GM18517 (cell line): ENCODE measurements at regions not wholly inside any gene's neighbourhood (a gene's known extent, or its start where the extent isn't known, plus 50 kb on each side); places are given as distances from the start of the nearest gene placed in this dataset.
A peak's percentile ranks its signal among the peaks of the same experiment; 100 is the strongest.

ENCODE experiments used
- ATAC-seq: cut with Tn5 transposase; IDR thresholded peaks from one replicate; pipeline ENCODE4 v1.9.1; 2021; ENCODE audit warnings: mild to moderate bottlenecking, moderate library complexity; ENCODE audit not compliant: unreplicated experiment

DNA sequence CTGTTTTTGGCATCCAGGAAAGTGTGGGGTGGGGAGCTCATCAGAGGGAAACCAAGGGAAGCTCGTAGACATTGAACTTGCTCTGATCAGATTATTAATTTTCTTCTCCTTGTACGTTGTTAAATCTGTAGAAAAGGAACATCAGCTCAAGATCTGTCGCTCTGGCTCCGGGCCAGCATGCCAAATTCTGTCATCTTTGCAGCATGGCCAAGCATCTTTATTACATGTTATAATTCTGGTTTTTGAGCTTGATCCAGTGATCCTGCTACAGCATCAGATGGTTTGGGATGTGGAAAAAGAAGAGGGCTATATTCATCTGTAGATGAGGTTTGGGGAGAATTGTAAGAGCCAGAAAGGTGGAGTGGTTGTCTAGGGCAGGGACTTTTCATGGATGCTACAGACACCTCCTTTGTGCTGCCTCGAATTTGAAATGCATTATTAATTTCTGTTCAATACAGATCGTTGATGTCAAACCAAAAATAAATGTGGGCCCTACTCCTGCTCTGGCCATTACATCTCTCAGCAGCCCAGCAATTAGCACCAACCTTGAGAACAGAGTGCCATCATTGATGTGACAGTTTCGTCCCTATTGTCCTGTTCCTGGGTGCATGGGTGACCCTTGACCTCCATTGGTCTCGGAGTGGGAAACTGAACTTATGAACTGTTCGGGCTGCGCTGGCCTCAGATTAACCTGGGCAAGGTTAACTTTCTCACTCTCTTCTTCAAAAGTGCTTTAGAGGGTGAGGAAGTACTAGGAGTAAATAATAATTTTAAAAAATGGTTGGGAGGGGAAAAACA is 250.8 kb downstream of the SOX4 start:
- no peak for ATAC-seq

DNA sequence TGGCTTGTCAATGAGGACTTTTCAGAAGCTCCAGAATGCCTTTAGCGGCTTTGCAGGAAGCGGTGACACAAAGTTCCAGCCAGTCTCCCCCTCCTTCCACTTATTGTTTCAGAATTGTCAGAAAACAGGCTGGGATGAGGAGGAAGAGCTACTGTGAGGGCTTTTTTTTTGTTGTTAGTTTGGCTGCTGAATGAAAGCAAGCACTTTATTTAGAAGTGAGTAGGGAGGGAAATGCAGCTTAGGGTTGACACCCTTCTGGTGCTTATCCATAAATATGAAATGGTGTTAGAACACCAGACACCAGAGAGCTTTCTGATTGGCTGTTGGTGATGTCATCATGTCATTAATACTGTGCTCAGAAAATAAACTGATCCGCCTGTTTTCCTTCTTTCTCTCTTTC is 251.5 kb downstream of the SOX4 start:
- no peak for ATAC-seq

DNA sequence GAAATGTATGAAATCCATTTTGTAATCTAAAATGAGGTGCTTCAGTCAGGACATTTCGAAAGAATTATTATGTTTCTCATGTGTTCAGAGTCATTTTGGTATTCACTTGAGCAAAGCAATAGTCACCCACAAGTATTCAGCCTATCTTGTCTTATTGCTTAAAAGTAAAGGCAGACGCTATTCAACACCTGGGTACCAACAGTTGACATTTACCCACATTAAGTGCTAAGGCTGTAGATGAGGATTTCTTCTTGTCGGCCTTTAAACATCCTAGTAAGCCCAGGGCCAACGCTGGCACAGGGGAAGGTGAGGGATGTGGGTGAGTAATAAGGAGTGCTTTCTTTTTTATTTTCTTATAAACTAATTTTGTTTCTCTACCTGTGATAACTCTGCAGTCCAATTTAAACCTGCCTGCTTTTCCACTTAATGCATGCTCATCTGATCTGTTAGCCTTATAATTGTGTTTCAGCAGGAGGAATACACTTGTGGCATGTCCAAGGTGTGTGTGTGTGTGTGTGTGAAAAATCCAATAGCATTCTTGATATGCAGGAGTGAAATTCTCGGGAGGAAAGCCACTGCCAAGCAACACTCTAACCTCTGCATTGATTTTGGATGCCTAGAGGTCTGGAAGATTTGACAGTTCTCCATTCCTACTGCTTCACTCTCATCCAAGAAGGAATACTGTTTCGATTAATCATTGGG is 252.0 kb downstream of the SOX4 start:
- no peak for ATAC-seq

DNA sequence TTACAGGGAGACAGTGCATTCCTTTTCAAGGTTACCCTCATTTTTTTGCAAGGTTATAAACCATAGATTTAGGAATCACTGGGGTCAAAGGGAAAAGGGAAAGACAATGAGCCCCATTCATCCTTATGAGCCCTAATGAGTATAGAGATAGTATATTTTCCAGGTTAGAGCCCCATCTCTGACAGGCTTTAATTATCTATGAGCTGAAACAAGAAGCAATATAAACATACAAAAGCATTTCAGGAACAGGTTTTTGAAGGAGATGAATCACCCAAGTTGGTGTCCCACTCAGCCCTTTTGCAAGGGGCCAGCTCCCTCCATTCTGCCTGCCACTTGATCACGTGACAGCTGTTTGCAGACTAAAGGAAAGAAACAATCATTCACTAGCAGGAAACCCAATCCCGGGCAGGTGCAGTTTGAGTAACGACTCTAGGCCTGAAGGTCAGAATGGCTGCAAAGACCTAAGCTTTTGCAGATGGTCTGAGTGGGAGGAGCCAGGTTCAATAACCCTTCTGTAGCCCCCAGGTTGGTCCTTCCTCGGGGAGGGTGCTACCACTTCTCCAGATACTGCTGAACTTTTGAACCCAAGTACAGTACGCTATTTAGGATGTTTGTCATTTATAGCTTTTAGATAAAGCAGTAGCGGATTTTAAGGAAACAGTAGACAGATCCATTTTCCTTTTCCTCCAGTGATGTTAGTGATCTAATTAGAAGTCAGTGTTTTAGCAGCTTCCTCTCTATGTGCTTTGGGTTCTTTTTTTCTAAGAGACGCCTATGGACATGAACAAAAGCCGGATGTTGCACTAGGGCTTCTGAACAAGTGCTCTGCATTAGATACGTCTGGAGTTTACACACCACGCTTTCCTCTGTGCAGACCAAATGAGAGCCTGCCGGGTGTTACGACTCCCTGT is 253.2 kb downstream of the SOX4 start:
- peak; percentile 73 for ATAC-seq

DNA sequence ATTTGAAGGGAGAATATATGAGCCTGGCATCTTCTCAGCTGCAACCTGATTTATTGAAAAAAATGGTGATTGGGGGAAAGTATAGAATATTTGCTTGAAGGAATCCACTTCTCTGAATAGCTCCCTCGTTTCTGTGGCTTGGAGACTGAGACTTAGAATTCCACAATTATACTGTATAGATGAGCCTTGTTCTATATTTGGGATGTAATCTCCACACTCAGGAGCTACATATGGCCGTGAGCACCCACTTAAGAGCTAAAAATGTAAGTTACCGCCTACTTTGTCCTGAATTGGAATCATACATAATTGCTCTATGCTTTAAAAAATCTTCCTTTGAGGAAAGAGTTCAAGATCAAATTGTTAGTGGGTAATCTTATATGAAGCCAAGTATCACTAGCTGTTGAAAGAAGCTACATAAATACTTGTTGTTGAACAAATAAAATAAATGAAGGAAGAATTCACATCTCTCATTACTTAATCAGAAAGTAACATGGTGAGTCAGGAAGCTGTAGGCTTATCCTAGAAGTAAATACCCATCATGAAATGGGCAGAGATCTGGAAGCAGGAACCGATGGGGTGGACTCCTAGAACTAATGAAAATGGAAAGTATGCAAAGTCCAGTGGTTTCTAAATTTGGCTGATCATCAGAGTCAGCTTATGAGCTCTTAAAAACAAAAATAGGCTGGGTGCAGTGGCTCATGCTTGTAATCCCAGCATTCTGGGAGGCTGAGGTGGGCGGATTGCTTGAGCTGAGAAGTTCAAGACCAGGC is 254.3 kb downstream of the SOX4 start:
- ATAC-seq, result no peak

DNA sequence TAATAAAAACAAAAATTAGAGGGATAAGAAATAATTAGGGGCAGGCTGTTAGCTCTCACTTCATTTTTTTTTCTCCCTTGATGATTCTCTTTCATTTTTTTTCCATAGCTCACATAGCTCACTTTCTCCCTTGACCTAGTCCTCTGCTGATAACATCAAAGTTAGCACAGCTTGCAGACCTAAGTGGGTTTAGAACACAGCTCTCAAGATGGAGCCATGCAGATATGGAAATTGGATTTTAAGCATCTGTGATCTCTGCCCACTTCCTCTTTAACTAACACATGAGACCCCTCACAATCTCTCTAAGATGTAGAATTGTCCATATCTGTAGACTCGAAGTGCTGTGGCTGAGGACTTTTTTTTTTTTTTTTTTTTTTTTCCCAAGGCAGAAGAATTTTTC is 257.1 kb downstream of the SOX4 start:
- ATAC-seq, result no peak

DNA sequence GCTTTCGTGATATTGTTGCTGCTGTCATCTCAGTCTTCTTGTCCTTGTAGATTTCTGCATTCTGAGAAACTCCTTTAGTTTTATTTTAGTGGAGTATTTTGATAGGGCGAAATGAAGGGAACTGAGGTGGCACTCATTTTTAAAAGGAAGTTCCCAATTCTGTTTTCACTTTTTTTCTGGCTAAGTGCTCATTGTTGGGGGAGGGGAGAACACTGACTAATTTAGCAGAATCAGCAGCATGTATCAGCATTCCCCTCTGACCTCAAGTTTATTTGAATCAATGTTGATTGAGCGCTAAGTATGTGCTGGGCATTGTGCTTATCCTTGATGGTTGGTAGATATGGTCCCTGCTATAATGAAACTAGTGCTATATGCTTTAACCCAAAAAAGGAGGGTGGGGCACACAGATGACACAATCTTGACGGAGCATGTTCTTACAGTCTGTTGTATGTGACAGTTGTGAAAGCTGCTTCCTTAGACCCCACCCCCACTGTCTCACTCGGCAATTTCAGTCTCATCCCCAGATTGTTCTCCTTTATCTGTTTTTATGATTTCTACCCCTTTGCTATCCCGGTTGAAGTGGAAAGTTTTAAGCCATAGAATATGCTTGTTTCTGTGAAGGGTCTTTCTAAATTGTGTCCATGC is 262.4 kb downstream of the SOX4 start:
- no peak for ATAC-seq

DNA sequence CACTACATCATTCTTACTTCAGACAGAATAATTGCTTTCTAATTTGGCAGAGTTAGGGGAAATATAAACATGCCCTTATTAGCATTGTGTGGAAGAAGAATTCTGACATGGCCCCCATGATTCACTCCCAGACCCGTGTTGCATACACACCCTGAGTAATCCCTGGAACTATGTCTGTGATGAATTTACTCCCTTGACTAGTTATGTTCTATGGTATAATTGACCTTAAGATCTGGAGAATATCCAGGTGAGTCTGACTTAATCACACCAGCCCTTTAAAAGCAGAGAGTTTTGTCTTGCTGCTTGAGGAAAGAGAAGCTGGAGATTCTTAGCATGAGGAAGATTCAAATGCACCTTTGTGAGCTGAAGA is 262.9 kb downstream of the SOX4 start:
- ATAC-seq, result no peak

DNA sequence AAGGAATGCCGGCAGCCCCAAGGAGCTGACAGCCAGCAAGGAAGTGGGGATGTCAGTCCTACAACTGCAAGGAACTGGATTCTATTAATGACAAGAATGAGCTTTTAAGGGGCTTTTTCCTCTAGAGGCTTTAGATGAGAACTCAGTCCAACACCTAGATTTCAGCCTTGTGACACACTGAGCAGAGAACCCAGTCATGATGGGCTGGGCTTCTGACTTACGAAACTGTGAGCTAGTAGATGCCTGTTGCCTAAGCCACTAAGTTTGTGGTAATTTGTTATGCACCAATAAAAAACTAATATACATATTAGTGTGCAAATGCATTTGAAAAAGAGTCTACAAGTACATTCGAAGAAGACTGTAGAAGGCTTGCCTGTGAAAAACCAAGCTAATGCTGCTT is 263.3 kb downstream of the SOX4 start:
- ATAC-seq, result no peak

DNA sequence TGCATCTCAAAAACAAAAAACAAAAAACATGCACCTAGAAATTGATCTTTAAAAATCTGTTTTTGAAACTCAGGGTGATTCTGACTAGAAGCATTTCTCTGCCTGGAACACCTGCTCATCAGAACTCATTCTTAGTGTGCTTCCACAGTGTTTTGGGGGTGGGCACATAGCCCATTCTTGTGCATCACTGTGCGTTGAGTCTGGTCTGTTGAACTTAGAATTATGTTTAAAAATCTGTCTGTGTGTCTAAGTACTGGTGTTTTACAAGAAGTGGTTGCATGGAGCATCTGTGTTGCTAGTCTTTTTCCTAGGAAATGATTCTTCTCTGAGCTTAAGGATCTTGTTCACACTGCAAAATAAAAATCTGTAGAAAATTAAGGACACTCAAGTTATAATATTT is 264.5 kb downstream of the SOX4 start:
- no peak for ATAC-seq

DNA sequence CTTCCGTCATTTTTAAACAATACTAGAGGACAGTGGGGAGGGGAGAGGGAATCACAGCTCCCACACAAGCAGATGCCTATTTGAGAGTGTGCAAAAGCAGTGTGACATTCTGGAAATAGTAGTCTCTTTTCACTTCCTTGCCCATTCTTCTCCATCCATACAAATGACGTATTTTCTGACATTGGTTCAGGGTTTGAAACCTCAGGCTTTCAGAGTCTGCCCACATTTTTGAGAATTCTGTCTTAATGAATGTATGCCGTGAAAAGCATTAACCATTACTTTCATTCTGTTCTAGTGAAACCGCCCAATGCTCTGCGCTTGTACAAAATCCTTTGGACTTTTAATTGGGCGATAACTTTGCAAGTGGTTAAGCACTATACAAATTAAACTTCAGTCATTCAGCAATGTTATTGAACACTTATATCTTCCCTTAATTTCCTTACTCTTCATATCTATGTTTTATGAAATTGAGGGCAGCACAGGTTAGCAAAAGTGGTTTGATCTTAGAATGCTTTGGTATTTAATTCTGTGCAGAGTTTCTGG is 265.7 kb downstream of the SOX4 start:
- ATAC-seq, result no peak

DNA sequence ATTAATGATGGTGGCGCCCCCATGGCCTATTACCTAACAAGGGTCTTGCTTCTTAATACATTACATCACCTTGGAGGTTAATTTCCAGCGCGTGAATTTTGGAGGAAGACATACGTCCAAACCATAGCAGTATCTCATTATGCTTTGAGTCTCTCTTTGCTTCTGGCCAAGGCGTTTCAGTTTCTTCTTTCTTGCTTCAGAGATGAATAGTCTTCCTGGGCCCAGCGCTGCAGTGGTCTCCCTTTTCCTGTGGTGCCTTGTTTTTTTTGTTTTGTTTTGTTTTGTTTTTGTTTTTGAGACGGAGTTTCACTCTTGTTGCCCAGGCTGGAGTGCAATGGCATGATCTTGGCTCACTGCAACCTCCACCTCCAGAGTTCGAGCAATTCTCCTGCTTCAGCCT is 268.4 kb downstream of the SOX4 start:
- no peak for ATAC-seq

DNA sequence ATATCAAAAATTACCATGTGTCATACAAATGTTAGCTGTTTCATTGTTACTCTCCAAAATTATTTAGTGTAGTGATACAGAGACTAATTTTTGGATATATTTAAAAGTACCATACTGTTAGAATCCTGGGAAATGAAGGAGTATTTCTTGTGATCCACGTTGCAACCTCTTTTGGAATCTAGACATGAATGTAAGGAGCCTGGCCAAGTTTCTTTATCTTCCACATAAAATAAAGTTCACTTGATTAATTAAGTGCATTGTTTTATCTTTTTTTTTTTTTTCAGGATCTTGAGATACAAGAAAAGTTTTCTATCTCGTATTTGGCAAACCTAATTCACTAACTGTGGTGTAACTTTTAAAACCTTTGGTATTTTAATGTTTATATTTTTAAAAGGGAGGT is 270.7 kb downstream of the SOX4 start:
- no peak for ATAC-seq

DNA sequence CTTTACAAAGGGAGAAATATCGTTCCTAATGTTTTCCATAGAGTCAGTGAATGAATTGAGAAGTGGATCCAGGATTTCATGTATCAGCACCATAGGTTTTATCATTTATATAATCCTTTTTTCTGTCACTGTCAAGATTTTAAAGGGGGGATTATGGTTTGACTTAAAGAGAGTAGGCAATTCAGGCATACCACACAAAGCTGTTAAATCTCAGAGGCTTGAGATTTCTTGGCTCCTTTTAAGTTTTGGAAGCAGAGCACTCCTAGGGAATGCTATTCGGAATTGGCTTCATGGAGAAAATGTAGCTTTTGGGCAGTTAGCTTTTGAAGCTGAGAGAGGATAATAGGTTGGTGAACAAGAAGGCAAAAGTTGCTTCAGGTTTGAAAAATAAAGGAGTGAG is 274.7 kb downstream of the SOX4 start:
- ATAC-seq, result no peak

DNA sequence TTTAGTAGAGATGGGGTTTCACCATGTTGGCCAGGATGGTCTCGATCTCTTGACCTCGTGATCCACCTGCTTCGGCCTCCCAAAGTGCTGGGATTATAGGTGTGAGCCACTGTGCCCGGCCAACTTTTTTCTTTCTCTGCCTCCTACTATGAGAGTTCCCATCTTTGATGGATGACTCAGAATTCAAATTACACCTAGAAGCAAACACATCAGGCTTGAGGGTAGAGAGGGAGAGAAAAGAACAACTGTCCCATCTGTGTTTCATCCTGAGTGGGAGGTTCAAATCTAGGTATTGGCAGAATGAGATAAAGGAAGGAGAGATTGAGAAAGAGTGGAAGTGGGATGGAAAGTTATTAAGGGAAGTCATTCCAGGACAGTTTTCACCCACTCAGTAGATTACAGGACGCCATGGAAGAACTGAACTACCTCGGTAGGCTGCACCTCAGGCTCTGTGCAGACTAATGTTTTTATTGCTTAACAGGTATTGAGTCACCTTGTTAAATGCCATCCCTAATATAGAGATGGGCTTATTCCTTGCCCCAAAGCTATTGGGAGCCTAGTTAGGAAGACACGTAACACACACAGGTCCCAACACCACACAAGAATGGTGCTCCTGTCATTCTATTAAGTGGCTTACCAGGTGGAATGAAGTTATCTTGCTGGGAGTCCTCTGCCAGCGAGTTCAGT is 275.7 kb downstream of the SOX4 start:
- ATAC-seq, result no peak

DNA sequence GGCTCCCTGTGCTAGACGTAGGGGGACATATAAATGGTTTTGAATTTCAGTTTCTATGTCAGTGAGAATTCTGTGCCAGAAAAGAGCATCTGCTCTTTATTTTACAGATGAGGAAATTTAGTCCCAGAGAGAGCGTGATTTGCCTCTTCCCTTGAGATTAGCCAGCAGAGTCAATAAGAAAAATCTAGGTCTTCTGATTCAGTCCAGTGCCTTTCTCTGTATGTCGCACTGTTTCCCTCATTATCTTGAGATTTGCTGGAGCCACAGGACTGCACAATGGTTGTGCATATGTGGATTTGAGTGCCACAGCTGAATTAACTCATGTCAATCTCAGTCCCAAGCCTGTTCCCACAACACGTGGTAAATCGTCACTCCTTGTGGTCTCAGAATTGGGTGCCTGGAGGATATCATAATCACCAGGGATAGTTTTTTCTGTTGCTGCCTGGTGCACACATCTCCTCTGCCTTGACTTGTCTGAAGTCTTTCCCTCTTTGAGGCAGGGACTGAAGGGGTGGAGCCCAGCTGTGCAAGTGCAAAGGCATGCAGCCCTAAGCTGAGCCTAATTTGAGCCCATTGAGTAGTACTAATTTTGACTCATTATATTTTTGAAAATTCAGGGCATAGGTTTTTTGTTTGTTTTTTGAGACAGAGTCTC is 276.7 kb downstream of the SOX4 start:
- ATAC-seq, result no peak

DNA sequence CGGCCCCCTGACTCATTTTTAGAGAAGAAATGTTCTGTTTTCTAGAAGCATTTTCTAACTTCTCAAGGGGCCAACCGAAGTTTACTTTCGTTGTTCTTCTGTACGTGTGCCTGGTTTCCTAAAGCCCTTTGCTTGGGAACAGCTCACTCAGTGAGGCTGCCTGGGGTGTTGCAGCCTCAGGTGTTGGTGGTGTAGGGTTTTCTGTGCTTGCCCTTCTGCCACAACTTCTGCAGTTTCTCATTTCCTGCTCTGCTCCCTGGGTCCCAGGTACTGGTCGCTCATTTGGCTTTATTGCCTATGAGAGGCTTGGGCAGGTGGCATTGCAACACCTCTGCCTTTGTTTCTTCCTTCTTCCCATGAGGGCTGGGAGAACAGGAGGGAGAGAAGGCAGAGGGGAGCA is 278.3 kb downstream of the SOX4 start:
- no peak for ATAC-seq

DNA sequence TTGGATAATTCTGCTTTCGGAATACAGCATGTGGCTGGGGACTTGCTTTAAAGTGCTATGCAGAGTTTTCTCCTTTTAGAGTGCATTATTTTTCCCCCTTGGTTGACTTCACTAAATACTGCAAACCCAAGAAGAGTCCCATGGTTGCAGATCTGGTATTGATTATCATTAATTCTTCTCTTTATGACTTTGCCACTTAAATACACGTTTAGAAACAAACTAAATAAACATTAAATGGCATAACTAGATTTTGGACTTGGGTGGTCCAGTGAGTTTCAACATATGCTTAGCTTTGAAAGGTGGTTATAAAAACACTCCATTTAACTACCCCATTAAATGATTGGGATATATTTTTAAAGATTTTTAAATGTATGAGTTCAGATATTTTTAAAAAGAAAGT is 279.2 kb downstream of the SOX4 start:
- ATAC-seq, result no peak

DNA sequence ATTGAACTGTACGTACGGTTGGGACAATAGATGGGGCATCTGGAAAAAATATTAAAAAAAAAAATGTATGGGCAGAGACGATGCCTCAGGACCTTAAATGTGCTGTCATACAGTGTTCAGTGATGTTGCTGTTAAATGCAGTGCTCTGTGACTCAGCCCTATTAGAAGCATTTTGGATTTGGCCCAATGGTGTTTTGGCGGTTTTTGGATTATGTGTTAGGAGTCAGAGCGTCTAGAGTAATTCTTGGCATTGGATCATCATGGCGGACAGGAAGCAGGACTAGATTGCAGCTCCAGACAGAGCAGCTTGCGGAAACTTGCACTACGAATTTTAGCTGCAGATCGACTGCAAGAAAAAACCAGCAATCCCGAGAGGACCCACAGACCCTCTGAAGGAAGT is 280.0 kb downstream of the SOX4 start:
- ATAC-seq, result no peak
